SKM-1 (cell line): ENCODE measurements at regions not wholly inside any gene's neighbourhood (a gene's known extent, or its start where the extent isn't known, plus 50 kb on each side); places are given as distances from the start of the nearest gene placed in this dataset.

Experiments
- DNase-seq: peaks from one replicate; lab custom pipeline; 2025; ENCODE audit not compliant: unreplicated experiment; lab: John Stamatoyannopoulos, UW

GRCh38 chr1:232522189-232522588 lies 107.7 kb downstream of the SIPA1L2 start:
- DNase-seq = no peak

- no peak for DNase-seq
These were observed 108.3 kb downstream of the SIPA1L2 start for GRCh38 chr1:232521660-232522059.

- no peak for DNase-seq
These were observed 110.7 kb downstream of the SIPA1L2 start for GRCh38 chr1:232519186-232519585.

GRCh38 chr1:232518349-232518748 lies 111.6 kb downstream of the SIPA1L2 start:
- DNase-seq = no peak

GRCh38 chr1:232517204-232517603 lies 112.7 kb downstream of the SIPA1L2 start:
- DNase-seq = no peak

GRCh38 chr1:232515706-232516105 lies 114.2 kb downstream of the SIPA1L2 start:
- DNase-seq = no peak

- no peak for DNase-seq
These were observed 117.2 kb downstream of the SIPA1L2 start for GRCh38 chr1:232512712-232513111.

GRCh38 chr1:232511172-232511571 lies 118.8 kb downstream of the SIPA1L2 start:
- no peak for DNase-seq

- no peak for DNase-seq
These were observed 119.4 kb downstream of the SIPA1L2 start for GRCh38 chr1:232510367-232511110.

GRCh38 chr1:232509570-232509969 lies 120.4 kb downstream of the SIPA1L2 start:
- DNase-seq = no peak

GRCh38 chr1:232508130-232508701 lies 121.7 kb downstream of the SIPA1L2 start:
- DNase-seq = no peak

GRCh38 chr1:232507571-232507970 lies 122.4 kb downstream of the SIPA1L2 start:
- DNase-seq = no peak

GRCh38 chr1:232505884-232506283 lies 124.0 kb downstream of the SIPA1L2 start:
- DNase-seq = no peak

GRCh38 chr1:232504651-232505050 lies 125.3 kb downstream of the SIPA1L2 start:
- no peak for DNase-seq

GRCh38 chr1:232503497-232503896 lies 126.4 kb downstream of the SIPA1L2 start:
- no peak for DNase-seq

- no peak for DNase-seq
These were observed 128.1 kb downstream of the SIPA1L2 start for GRCh38 chr1:232501854-232502253.

GRCh38 chr1:232499188-232499587 lies 130.7 kb downstream of the SIPA1L2 start:
- DNase-seq = no peak

GRCh38 chr1:232493869-232494268 lies 136.1 kb downstream of the SIPA1L2 start:
- DNase-seq = no peak

GRCh38 chr1:232489256-232489655 lies 140.7 kb downstream of the SIPA1L2 start:
- no peak for DNase-seq

GRCh38 chr1:232487236-232487635 lies 142.7 kb downstream of the SIPA1L2 start:
- no peak for DNase-seq

- no peak for DNase-seq
These were observed 143.3 kb downstream of the SIPA1L2 start for GRCh38 chr1:232486454-232487207.

GRCh38 chr1:232486006-232486405 lies 143.9 kb downstream of the SIPA1L2 start:
- DNase-seq = no peak
